Calu3 (cell line): ENCODE measurements at regions not wholly inside any gene's neighbourhood (a gene's known extent, or its start where the extent isn't known, plus 50 kb on each side); places are given as distances from the start of the nearest gene placed in this dataset.
"Not testable (repeated sequence)": the region's sequence is repeated elsewhere in the genome, so short reads cannot be mapped to it uniquely, and the experiment has no call there.

Experiments used
- BruUV-seq: library from RNA; stranded (reverse); fragments of 400-500 nt; replicated peaks from 2 replicates; lab custom pipeline; 2021; lab: Mats Ljungman, UMichigan
- CTCF ChIA-PET: fragments of 300-600 bp; sonication (Branson Sonifier 250); formaldehyde crosslinking; loops from one replicate; lab custom pipeline; 2022; ENCODE audit warnings: antibody characterized with exemption; lab: Charles Lee
- DNase-seq: peaks from one replicate; pipeline ENCODE4 v3.0.0; 2022
- H3K27ac Mint-ChIP-seq: one replicate; pipeline ENCODE4 v1.8.0; 2022; ENCODE audit warnings: mixed read lengths; ENCODE audit not compliant: unreplicated experiment
- H3K27me3 Mint-ChIP-seq: one replicate; pipeline ENCODE4 v1.8.0; 2022; ENCODE audit warnings: mixed read lengths; ENCODE audit not compliant: unreplicated experiment
- H3K36me3 Mint-ChIP-seq: one replicate; pipeline ENCODE4 v1.8.0; 2022; ENCODE audit warnings: mild to moderate bottlenecking, moderate library complexity, mixed read lengths; ENCODE audit not compliant: insufficient read depth, unreplicated experiment
- H3K4me1 Mint-ChIP-seq: one replicate; pipeline ENCODE4 v1.8.0; 2022; ENCODE audit warnings: mild to moderate bottlenecking, low read depth, mixed read lengths; ENCODE audit not compliant: unreplicated experiment
- H3K4me3 Mint-ChIP-seq: one replicate; pipeline ENCODE4 v1.8.0; 2022; ENCODE audit warnings: mild to moderate bottlenecking, low read depth, moderate library complexity, mixed read lengths; ENCODE audit not compliant: unreplicated experiment
- H3K9me3 Mint-ChIP-seq: one replicate; pipeline ENCODE4 v1.8.0; 2022; ENCODE audit warnings: low read depth, mixed read lengths; ENCODE audit not compliant: unreplicated experiment
- intact Hi-C: fragments of 100-400 bp; cut with micrococcal nuclease; formaldehyde crosslinking; loops from one replicate; pipeline ENCODE4 v1.10.0; 2022; ENCODE audit not compliant: unreplicated experiment
- TF ChIP-seq, protein P1 (sequence below): fragments of 200-600 bp; IDR thresholded peaks from one replicate; pipeline ENCODE4 v1.8.0; 2022; ENCODE audit warnings: antibody characterized with exemption; ENCODE audit not compliant: unreplicated experiment

GRCh38 chr7:15068324-15068723 lies 165.8 kb upstream of the DGKB start:
- DNase-seq, result no peak
- Mint-ChIP-seq H3K27me3 (no peaks in the 10 kb centered on the region), H3K4me1 (peaks cover 19% of the 10 kb centered on the region), H3K4me3 (no peak overlapping the region), H3K27ac (no peak overlapping the region), H3K9me3 (peaks cover 3% of the 10 kb centered on the region), H3K36me3 (no peaks in the 10 kb centered on the region)
- intact Hi-C loops, result no loop called here
- TF ChIP-seq, protein P1, sequence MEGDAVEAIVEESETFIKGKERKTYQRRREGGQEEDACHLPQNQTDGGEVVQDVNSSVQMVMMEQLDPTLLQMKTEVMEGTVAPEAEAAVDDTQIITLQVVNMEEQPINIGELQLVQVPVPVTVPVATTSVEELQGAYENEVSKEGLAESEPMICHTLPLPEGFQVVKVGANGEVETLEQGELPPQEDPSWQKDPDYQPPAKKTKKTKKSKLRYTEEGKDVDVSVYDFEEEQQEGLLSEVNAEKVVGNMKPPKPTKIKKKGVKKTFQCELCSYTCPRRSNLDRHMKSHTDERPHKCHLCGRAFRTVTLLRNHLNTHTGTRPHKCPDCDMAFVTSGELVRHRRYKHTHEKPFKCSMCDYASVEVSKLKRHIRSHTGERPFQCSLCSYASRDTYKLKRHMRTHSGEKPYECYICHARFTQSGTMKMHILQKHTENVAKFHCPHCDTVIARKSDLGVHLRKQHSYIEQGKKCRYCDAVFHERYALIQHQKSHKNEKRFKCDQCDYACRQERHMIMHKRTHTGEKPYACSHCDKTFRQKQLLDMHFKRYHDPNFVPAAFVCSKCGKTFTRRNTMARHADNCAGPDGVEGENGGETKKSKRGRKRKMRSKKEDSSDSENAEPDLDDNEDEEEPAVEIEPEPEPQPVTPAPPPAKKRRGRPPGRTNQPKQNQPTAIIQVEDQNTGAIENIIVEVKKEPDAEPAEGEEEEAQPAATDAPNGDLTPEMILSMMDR, result no peak
- CTCF ChIA-PET, result interaction anchor here (1.1 to 1.7 kb wide), 3 partner anchors 8 to 24 kb away, joined by 3 to 5 read pairs (median 3); no protein-coding TSS in a partner anchor
- BruUV-seq, result no TSS peak

DNA sequence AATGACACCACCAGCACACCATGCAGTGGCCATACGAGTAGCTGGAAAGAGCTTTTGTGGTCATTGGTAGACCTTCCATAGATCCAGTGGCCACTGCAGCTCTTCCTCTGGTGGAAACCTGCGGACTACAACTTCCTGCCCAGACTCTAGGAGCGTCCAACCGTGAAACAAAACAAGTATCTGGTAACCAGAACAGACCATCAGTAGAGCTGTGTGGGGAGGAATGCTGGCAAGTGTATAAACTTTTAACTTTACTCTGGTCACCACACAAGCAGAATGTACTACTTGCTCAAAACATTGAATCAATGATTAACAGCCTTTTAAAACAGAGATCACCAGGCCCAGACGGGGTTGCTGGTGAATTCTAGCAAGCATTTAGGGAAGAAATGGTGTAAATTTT lies 154.7 kb upstream of the DGKB start:
- no peak for DNase-seq
- Mint-ChIP-seq H3K27ac (no peak overlapping the region), H3K4me1 (no peaks in the 10 kb centered on the region), H3K9me3 (no peaks in the 10 kb centered on the region), H3K4me3 (no peak overlapping the region), H3K36me3 (no peaks in the 10 kb centered on the region), H3K27me3 (no peaks in the 10 kb centered on the region)
- CTCF ChIA-PET, result interaction anchor here (1.1 kb wide), 1 partner anchor 14 kb away, joined by 3 read pairs; no protein-coding TSS in a partner anchor
- intact Hi-C loops, result no loop called here
- TF ChIP-seq, protein P1, result no peak
- BruUV-seq, result no TSS peak

- BruUV-seq, intact Hi-C loops, H3K4me1 Mint-ChIP-seq, DNase-seq, H3K9me3 Mint-ChIP-seq, H3K27me3 Mint-ChIP-seq, H3K4me3 Mint-ChIP-seq, H3K27ac Mint-ChIP-seq, CTCF ChIA-PET, H3K36me3 Mint-ChIP-seq: not testable (repeated sequence)
Observed at GRCh38 chr7:15054304-15054703, 151.8 kb upstream of the DGKB start.

DNA sequence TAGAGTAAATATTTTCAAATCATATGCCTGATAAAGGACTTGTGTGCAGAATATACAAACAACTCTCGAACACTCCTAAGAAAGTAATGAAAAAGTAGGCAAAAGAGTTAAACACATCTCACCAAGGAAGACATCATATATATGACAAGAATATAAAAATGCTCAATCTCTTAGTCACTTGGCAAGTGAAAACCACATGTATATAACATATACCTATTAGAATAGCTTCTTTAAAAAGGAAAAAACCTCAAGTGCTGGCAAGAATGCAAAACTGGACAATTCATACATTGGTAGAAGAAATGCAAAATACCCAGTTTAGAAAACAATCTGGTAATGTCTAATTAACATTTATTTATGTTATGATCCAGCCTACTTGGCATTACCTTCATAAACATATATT lies 146.6 kb upstream of the DGKB start:
- no TSS peak for BruUV-seq
- Mint-ChIP-seq H3K9me3 (no peaks in the 10 kb centered on the region), H3K36me3 (no peaks in the 10 kb centered on the region), H3K4me1 (peaks cover 11% of the 10 kb centered on the region), H3K27ac (no peak overlapping the region), H3K27me3 (no peaks in the 10 kb centered on the region), H3K4me3 (no peak overlapping the region)
- no peak for DNase-seq
- intact Hi-C loops, result no loop called here
- CTCF ChIA-PET, result no interaction called here
- TF ChIP-seq, protein P1, result no peak

- intact Hi-C loops, result no loop called here
- DNase-seq, result no peak
- H3K27ac Mint-ChIP-seq, result no peak overlapping the region
Observed at GRCh38 chr7:15046861-15047260, 144.3 kb upstream of the DGKB start.

More at GRCh38 chr7:15046861-15047260, 144.3 kb upstream of the DGKB start:
- TF ChIP-seq, protein P1, result no peak
- no peaks in the 10 kb centered on the region for H3K9me3 Mint-ChIP-seq
- CTCF ChIA-PET, result no interaction called here
- H3K4me3 Mint-ChIP-seq, result no peak overlapping the region
- H3K27me3 Mint-ChIP-seq, result no peaks in the 10 kb centered on the region
- H3K36me3 Mint-ChIP-seq, result no peaks in the 10 kb centered on the region
- H3K4me1 Mint-ChIP-seq, result peaks cover 15% of the 10 kb centered on the region
- no TSS peak for BruUV-seq
